Femur (tissue), 1 donor: ENCODE measurements at regions not wholly inside any gene's neighbourhood (a gene's known extent, or its start where the extent isn't known, plus 50 kb on each side); places are given as distances from the start of the nearest gene placed in this dataset.

ENCODE experiments used
- DNase-seq: peaks from one replicate; pipeline ENCODE4 v3.0.0-alpha.2; 2017

DNA sequence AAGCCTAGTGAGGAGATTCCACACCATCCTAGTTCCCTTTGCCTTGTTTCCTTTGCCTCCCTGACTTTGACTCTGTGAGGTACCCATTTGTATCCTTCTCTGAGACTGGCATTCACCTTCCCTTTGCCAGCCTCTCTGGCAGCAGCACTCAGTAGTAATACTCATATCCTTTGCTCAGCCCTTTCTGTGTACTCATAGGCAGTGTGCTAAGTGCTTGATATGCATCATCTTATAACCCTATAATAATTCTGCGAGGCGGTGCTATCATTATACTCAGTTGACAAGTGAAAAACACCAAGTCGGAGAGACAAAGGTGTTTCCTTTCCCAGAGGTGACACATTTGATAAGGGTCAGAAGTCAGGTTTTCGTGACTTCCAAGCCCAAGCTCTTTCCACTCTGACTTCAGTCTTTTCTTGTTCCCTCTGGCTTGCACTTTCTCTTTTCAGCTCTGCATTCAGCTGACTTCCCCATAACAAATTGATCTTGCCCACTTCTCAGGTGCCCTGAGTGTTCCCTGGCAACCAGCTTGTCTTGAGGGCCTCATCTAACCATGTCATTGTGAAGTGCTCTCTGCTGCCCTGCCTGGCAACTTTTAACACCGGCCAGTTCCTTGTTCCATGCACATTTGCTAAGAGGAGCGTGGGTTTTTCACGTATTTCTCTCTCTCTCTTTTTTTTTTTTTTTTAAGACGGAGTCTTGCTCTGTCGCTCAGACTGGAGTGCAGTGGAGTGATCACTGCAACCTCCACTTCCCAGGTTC is 94.5 kb upstream of the UPP2 start:
- DNase-seq = no peak

GRCh38 chr2:158004126-158004764 is 97.4 kb upstream of the UPP2 start:
- no peak for DNase-seq

DNA sequence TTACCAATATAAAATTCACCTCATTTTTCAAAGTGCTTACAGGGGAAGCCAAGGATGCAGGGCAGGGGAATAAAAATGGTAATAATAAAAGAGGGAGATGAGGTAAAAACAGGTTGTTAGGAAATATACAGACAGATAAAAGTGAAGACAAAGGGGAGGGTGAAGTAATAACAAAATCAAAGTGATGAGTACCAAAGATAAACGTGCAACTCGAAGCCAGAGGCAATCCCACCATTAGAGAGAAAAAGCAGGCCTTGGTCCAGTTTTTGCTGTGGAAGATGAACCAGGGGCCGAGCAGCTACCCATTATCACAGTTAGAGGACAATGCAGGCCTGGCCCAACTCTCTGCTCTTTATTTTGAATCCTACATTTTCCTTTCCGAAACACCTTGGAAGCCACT is 99.6 kb upstream of the UPP2 start:
- DNase-seq = no peak

DNA sequence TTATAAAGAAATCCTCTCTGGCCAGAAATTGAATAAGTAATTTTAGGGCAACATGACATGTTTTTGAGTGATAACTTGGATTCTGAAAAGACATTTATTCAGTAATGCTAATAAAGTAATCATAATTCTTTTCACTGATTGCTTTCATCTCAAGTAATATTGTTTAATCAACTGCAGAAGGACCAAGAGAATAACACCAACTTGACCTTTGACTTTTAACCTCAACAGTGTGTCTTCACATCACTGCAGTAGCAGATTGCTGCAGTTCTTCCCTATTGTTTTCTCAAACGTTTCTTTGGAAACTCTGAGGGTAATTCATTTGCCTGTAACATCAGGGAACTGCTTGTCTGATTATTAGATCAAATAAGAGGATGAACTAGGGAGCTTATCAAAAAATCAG is 104.9 kb upstream of the UPP2 start:
- DNase-seq = no peak

DNA sequence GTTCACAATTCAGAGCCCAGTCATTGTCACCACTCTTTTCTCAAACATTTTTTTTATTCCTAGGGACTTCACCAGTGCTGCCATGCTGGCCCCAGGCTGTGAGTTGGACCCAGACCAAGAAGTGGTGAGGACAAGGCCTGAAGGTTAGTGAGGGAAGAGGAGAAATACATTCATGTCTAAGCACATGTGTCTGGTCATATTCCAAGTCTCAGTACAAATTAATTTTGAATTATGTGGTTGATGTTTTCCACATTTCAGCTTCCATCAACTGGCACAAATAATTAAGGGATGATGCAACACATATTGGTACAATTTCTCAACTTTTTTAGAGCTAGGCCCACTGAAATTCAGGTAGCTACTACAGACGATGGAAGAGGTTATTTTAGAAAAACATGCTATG is 106.6 kb upstream of the UPP2 start:
- no peak for DNase-seq

DNA sequence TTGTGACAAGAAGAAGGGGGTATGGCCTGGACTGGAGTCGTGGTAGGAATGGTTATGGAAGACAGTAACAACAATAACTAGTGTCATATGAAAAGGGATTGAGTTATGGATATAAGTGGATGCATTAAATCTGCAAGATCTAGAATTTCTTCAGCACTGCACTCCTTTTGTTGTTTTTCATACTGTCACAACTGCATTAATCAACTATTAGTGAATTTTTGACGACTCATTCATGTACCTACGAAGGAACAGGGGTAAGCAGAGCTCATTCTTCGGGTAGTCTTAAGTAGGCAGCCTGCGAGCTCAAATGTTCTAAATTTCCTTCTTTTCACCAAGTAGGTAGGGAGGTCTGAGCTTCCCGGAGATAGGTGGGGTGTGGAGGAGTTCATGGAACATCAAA is 109.7 kb upstream of the UPP2 start:
- no peak for DNase-seq

DNA sequence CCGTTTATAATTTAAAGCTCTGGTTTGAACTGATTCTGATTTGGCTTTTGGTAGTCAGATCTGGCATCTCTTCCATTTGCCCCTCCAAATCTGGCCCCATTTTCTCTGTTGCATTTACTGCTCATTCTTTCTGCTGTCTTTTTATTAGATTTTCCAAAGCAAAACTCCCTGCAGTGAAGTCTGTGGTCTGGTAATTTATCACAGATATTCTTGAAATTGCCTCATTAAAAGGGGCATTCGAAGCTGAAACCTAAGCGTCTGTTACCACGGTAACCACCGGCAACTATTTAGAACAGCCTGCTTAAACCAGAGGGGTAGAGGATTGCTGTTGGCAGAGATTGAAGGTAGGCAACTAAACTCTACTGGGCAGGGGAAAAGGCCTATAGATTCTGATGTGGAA is 111.5 kb upstream of the UPP2 start:
- no peak for DNase-seq

- DNase-seq = no peak
Observed at GRCh38 chr2:157989227-157989626, 112.4 kb upstream of the UPP2 start.

DNA sequence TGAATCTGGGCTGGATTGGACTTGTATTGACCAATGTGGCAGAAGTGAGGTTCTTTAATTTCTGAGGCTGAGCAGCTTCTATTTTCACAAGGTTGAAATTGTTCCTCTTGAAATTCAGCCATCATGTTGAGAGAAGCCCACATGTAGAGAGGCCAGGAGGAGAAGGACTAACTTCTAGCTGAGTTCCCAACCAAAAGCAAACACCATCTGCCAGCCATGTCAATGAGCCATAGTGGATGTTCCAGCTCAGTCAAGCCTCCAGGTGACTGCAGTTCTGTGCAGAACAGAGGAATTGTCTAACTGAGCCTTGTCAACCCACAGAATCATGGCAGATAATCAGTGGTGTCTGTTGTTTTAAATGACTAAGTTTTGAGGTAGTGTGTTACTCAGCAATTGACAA is 110.6 kb upstream of the ACVR1 start:
- no peak for DNase-seq

- DNase-seq = no peak
Observed at GRCh38 chr2:157984866-157985265, 108.7 kb upstream of the ACVR1 start.

GRCh38 chr2:157980020-157980419 is 103.9 kb upstream of the ACVR1 start:
- no peak for DNase-seq

GRCh38 chr2:157971702-157972101 is 95.6 kb upstream of the ACVR1 start:
- DNase-seq = no peak

- no peak for DNase-seq
Observed at GRCh38 chr2:157967856-157968255, 91.7 kb upstream of the ACVR1 start.

GRCh38 chr2:157959249-157959648 is 83.1 kb upstream of the ACVR1 start:
- DNase-seq = no peak

DNA sequence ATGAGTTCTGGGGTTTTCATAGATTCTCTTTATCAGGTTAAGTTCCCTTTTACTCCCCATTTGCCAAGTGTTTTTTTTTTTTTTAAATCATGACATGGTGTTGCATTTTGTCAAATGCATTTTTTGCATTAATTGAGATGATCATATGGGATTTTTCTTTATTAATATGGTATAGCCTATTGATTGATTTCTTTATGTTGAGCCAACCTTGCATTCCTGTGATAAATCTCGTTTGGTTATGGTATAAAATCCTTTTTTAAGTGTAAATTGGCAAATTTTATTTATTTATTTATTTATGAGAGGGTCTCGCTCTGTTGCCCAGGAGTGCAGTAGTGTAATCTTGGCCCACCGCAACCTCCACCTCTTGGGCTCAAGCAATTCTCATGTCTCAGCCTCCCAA is 81.5 kb upstream of the ACVR1 start:
- no peak for DNase-seq

DNA sequence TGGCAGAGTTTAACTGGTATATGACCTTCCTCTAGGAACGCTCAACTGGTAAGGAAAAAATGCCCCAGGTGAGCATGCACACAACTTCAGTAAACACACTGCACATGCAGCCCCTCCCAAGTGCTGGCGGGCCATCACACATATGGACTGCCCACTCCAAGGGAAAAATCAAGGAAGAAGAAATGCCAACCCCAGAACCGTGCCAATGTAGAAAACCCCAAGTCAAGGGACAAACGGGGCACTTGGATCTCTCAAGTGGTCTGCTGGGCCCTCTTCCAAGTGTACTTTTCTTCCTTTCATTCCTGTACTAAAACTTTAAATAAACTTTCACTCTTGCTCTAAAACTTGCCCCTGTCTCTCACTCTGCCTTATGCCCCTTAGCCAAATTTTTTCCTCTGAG is 76.4 kb upstream of the ACVR1 start:
- DNase-seq = no peak

DNA sequence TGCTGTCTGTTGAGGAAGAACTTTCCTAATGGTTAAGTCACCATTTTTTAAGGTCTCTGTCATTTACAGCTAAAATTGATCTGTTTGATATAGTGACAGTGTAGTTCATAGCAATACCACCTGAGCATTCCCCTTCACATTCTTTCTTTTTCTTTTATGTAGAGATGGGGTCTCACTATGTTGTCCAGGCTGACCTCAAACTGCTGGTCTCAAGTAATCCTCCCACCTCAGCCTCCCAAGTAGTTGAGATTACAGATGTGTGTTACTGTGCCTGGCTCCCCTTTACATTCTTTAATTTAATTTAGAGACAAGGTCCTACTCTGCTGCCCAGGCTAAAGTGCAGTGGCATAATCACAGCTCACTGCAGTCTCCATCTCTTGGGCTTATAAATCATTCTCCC is 72.7 kb upstream of the ACVR1 start:
- no peak for DNase-seq

DNA sequence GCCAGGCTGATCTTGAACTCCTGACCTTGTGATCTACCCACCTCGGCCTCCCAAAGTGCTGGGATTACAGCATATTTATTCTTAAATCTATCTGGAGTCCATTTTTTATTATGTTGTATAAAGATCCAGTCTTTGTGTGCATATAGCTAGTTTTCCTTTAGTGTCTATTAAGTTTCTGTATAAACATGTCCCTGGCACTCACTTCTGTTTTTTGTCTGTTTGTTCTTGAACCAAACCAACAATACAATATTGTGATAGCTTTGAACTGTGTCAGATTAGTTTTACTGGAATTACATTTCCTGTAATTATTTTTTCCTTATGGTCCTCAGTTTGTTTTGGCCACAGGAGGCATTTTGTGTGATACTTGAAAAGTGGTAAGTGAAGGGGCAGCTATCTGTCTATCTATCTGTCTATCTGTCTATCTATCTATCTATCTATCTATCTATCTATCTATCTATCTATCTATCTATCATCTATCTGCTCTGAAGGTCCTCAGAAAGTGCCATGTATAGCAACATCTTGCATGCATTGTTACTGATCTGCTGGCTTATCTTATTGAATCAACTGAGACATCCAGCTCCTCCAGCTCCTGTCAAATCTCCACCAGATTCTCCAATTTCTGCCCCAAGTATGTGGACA is 70.9 kb upstream of the ACVR1 start:
- DNase-seq = no peak

- no peak for DNase-seq
Observed at GRCh38 chr2:157940024-157940423, 63.9 kb upstream of the ACVR1 start.

DNA sequence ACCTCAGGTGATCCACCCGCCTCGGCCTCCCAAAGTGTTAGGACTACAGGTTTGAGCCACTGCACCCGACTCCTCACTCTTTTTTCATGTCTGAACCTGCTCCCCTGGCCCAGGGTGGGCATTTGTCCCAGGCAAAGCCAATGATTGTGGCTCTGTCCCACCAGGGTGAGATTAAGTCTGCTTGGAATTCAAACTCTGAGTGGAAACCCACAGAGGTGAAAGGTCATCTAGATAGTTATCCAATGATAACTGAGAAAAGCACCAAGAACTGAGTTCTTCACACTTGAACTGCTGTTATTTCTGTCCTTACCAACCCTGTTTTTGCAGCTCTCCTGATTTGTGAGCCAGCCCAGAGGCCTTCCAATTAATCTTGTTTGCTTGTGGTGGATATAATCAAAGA is 62.4 kb upstream of the ACVR1 start:
- no peak for DNase-seq

- DNase-seq = no peak
Observed at GRCh38 chr2:157936406-157936805, 60.3 kb upstream of the ACVR1 start.

- no peak for DNase-seq
Observed at GRCh38 chr2:157935378-157935906, 59.3 kb upstream of the ACVR1 start.

DNA sequence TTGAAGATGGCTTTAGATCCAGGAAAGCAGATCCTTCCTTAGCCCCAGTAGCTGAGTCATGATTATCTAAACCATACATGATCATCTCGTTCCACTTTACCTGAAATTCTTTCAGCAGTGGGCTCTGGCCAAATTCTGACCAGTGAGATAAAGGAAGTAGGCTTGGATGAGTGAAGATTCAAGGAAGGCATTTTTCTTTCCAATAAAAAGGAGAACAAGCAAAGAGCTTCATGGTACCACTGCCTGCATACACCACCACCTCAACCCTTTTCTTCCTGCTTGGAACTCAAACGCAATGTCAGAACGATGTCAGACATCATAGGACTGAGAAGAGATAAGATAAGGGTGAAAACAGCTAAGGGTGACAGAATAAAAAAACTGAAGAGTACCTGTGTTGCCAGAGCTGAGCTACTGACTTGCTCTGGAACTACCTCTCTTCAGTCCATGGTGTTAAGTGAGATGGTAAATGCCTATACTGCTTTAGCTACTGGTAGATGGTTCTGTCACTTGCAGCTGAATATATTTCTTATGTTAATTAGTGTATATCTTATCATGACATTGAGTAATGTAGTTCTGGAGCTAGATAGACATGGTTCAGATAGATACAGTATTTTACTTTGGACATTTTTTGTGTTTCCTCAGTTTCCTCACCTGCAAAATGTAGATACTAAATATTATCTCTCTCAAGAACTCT is 58.7 kb upstream of the ACVR1 start:
- no peak for DNase-seq
